ENCODE measurements at regions not wholly inside any gene's neighbourhood (a gene's known extent, or its start where the extent isn't known, plus 50 kb on each side); places are given as distances from the start of the nearest gene placed in this dataset.

DNA sequence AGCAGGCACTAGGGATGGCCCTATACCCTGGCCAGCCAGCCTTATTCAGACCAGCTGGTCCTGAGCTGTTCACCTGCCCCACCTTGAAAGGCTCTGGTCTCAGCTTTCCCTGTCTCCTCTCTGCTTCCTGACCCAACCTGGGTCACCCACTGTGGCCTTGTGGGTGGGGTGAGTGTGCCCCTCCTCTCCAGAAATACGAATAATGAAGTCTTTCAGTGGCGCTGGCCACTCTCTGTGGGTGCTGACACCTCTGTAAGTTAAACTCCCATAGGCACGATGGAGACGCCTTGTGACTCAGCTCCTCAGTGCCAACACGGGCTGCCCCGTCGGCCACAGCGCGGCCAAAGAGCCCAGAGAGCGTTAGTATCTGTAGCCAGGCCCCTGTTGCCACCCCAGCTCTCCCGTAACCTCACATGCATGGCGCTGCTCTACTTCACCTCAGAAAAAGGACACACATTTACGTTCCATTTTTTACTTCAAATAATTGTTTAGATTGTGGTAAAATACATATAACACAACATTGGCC, 74.6 kb upstream of the SEPTIN5 start:
- TF ChIP-seq, protein P1, sequence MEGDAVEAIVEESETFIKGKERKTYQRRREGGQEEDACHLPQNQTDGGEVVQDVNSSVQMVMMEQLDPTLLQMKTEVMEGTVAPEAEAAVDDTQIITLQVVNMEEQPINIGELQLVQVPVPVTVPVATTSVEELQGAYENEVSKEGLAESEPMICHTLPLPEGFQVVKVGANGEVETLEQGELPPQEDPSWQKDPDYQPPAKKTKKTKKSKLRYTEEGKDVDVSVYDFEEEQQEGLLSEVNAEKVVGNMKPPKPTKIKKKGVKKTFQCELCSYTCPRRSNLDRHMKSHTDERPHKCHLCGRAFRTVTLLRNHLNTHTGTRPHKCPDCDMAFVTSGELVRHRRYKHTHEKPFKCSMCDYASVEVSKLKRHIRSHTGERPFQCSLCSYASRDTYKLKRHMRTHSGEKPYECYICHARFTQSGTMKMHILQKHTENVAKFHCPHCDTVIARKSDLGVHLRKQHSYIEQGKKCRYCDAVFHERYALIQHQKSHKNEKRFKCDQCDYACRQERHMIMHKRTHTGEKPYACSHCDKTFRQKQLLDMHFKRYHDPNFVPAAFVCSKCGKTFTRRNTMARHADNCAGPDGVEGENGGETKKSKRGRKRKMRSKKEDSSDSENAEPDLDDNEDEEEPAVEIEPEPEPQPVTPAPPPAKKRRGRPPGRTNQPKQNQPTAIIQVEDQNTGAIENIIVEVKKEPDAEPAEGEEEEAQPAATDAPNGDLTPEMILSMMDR (IDR thresholded peaks at IDR 0.05 in 8 of 11, conservative IDR thresholded peaks at IDR 0.05 in 3 of 11): no peak
- TF ChIP-seq POLR2AphosphoS5 (IDR thresholded peaks at IDR 0.05) (no peak), POLR2A (IDR thresholded peaks at IDR 0.05) (no peak)
